ENCODE measurements at regions not wholly inside any gene's neighbourhood (a gene's known extent, or its start where the extent isn't known, plus 50 kb on each side); places are given as distances from the start of the nearest gene placed in this dataset.

DNA sequence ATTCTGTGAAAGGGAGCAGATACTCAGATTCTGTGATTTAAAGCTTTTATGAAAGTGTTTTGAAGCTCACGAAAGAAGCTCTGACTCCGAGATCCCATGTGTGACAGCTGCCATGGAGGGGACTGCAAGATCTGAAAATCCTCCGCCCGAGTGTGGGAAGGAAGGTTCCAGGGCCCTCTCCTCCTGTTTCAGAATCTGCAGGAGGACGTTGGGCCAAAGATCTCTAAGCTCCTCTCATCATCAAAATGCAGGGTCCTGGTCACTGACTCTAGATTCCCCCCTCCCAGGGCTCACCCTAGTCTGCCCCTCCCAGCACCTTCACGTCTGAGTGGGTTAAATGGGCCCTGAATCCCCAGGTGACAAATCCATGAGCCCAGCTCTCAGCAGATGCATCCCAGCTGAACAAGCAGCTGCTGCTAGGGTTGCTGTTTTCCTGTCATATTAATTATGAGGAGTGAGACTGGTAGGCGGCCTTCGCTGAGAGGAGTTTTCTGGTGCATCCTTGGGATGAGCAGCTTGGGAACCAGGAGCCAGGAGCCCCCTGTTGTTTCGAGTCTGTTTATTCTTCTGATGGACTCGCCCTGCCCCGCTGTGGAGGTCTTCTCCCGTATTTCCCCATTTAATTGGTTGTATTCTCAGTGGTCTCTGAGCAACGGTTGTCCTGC lies 402.0 kb downstream of the MATN1 start:
- 61% methylated on average over 13 of the region's 13 CpGs for WGBS
- H3K27ac ChIP-seq (ENCODE audit: low read depth in 1 of 2, low read length in 2 of 2), result no peak overlapping the region
- H3K36me3 ChIP-seq (ENCODE audit: control insufficient read depth in 4 of 4, insufficient read depth in 3 of 4, low read depth in 1 of 4, low read length in 3 of 4), result no peaks in the 10 kb centered on the region
- H3K4me3 ChIP-seq (ENCODE audit: low read depth in 1 of 3, low read length in 3 of 3), result no peak overlapping the region
- H3K9me3 ChIP-seq (ENCODE audit: control insufficient read depth in 4 of 4, low read length in 3 of 4), result peaks cover 0 to 4% (median under 1%) of the 10 kb centered on the region in 4 donors
- DNase-seq (ENCODE audit: low spot score), result no peak
- H3K4me1 ChIP-seq (ENCODE audit: control insufficient read depth in 4 of 4, insufficient read depth in 4 of 4, low read length in 3 of 4), result no peaks in the 10 kb centered on the region
- no peak overlapping the region for H3K9ac ChIP-seq (ENCODE audit: low read depth in 1 of 2, low read length in 2 of 2)
- TF ChIP-seq GABPA (IDR thresholded peaks at IDR 0.05 in 1 of 2, conservative IDR thresholded peaks at IDR 0.05 in 1 of 2) (no peak), HNF4G (IDR thresholded peaks at IDR 0.05) (no peak), TAF1 (conservative IDR thresholded peaks at IDR 0.05) (no peak), JUND (IDR thresholded peaks at IDR 0.05) (no peak), RAD21 (IDR thresholded peaks at IDR 0.05) (no peak), FOXA1 (IDR thresholded peaks at IDR 0.05) (no peak), SP1 (IDR thresholded peaks at IDR 0.05) (no peak), EGR1 (IDR thresholded peaks at IDR 0.05; ENCODE audit: low read depth in 2 of 2) (no peak), FOXA2 (IDR thresholded peaks at IDR 0.05) (no peak)
- TF ChIP-seq, protein P1, sequence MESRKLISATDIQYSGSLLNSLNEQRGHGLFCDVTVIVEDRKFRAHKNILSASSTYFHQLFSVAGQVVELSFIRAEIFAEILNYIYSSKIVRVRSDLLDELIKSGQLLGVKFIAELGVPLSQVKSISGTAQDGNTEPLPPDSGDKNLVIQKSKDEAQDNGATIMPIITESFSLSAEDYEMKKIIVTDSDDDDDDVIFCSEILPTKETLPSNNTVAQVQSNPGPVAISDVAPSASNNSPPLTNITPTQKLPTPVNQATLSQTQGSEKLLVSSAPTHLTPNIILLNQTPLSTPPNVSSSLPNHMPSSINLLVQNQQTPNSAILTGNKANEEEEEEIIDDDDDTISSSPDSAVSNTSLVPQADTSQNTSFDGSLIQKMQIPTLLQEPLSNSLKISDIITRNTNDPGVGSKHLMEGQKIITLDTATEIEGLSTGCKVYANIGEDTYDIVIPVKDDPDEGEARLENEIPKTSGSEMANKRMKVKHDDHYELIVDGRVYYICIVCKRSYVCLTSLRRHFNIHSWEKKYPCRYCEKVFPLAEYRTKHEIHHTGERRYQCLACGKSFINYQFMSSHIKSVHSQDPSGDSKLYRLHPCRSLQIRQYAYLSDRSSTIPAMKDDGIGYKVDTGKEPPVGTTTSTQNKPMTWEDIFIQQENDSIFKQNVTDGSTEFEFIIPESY (IDR thresholded peaks at IDR 0.05), result no peak
- TF ChIP-seq, protein P2, sequence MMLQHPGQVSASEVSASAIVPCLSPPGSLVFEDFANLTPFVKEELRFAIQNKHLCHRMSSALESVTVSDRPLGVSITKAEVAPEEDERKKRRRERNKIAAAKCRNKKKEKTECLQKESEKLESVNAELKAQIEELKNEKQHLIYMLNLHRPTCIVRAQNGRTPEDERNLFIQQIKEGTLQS (IDR thresholded peaks at IDR 0.05), result no peak
- TF ChIP-seq, protein P3, sequence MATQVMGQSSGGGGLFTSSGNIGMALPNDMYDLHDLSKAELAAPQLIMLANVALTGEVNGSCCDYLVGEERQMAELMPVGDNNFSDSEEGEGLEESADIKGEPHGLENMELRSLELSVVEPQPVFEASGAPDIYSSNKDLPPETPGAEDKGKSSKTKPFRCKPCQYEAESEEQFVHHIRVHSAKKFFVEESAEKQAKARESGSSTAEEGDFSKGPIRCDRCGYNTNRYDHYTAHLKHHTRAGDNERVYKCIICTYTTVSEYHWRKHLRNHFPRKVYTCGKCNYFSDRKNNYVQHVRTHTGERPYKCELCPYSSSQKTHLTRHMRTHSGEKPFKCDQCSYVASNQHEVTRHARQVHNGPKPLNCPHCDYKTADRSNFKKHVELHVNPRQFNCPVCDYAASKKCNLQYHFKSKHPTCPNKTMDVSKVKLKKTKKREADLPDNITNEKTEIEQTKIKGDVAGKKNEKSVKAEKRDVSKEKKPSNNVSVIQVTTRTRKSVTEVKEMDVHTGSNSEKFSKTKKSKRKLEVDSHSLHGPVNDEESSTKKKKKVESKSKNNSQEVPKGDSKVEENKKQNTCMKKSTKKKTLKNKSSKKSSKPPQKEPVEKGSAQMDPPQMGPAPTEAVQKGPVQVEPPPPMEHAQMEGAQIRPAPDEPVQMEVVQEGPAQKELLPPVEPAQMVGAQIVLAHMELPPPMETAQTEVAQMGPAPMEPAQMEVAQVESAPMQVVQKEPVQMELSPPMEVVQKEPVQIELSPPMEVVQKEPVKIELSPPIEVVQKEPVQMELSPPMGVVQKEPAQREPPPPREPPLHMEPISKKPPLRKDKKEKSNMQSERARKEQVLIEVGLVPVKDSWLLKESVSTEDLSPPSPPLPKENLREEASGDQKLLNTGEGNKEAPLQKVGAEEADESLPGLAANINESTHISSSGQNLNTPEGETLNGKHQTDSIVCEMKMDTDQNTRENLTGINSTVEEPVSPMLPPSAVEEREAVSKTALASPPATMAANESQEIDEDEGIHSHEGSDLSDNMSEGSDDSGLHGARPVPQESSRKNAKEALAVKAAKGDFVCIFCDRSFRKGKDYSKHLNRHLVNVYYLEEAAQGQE (IDR thresholded peaks at IDR 0.05), result no peak
- TF ChIP-seq, protein P4, sequence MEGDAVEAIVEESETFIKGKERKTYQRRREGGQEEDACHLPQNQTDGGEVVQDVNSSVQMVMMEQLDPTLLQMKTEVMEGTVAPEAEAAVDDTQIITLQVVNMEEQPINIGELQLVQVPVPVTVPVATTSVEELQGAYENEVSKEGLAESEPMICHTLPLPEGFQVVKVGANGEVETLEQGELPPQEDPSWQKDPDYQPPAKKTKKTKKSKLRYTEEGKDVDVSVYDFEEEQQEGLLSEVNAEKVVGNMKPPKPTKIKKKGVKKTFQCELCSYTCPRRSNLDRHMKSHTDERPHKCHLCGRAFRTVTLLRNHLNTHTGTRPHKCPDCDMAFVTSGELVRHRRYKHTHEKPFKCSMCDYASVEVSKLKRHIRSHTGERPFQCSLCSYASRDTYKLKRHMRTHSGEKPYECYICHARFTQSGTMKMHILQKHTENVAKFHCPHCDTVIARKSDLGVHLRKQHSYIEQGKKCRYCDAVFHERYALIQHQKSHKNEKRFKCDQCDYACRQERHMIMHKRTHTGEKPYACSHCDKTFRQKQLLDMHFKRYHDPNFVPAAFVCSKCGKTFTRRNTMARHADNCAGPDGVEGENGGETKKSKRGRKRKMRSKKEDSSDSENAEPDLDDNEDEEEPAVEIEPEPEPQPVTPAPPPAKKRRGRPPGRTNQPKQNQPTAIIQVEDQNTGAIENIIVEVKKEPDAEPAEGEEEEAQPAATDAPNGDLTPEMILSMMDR (IDR thresholded peaks at IDR 0.05; ENCODE audit: low read depth, low read length, missing input control), result no peak
- TF ChIP-seq, protein P5, sequence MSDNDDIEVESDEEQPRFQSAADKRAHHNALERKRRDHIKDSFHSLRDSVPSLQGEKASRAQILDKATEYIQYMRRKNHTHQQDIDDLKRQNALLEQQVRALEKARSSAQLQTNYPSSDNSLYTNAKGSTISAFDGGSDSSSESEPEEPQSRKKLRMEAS (IDR thresholded peaks at IDR 0.05), result no peak
- H3K27me3 ChIP-seq (ENCODE audit: control insufficient read depth in 4 of 4, insufficient read depth in 4 of 4, low read length in 3 of 4), result peaks cover 0 to 12% (median 0%) of the 10 kb centered on the region in 4 donors

DNA sequence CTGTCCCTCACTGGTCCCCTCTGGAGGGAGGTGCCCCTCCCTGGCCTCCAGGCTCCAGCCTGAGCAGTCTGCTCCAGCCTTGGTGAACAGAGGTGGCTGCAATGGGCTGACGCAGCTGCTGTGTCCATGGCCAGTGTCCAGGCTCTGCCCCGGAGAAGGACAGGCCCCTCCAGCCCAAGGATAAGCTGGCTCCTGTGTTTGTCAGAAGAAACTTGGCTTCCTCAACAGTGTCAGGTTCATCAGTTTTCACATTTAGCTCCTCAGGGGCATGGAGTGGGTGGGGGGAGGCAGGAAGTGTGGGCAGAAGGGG lies 402.8 kb downstream of the MATN1 start:
- no peak for DNase-seq (ENCODE audit: low spot score)
- 52% methylated on average over 2 of the region's 2 CpGs for WGBS
- Histone ChIP-seq H3K36me3 (ENCODE audit: control insufficient read depth in 4 of 4, insufficient read depth in 3 of 4, low read depth in 1 of 4, low read length in 3 of 4) (no peaks in the 10 kb centered on the region), H3K9me3 (ENCODE audit: control insufficient read depth in 4 of 4, low read length in 3 of 4) (peaks cover 0 to 5% (median under 1%) of the 10 kb centered on the region in 4 donors), H3K27ac (ENCODE audit: low read depth in 1 of 2, low read length in 2 of 2) (no peak overlapping the region), H3K27me3 (ENCODE audit: control insufficient read depth in 4 of 4, insufficient read depth in 4 of 4, low read length in 3 of 4) (peaks cover 0 to 16% (median 0%) of the 10 kb centered on the region in 4 donors), H3K4me1 (ENCODE audit: control insufficient read depth in 4 of 4, insufficient read depth in 4 of 4, low read length in 3 of 4) (no peaks in the 10 kb centered on the region), H3K4me3 (ENCODE audit: low read depth in 1 of 3, low read length in 3 of 3) (no peak overlapping the region), H3K9ac (ENCODE audit: low read depth in 1 of 2, low read length in 2 of 2) (no peak overlapping the region)
- TF ChIP-seq RXRA (IDR thresholded peaks at IDR 0.05) (no peak), GABPA (IDR thresholded peaks at IDR 0.05 in 1 of 2, conservative IDR thresholded peaks at IDR 0.05 in 1 of 2) (no peak), YY1 (IDR thresholded peaks at IDR 0.05) (no peak), HNF4G (IDR thresholded peaks at IDR 0.05) (no peak), EGR1 (IDR thresholded peaks at IDR 0.05; ENCODE audit: low read depth in 2 of 2) (no peak), FOXA2 (IDR thresholded peaks at IDR 0.05) (no peak), SP1 (IDR thresholded peaks at IDR 0.05) (no peak), HNF4A (conservative IDR thresholded peaks at IDR 0.05) (no peak)
- TF ChIP-seq, protein P1 (IDR thresholded peaks at IDR 0.05), result no peak
- TF ChIP-seq, protein P2 (IDR thresholded peaks at IDR 0.05), result no peak
- TF ChIP-seq, protein P3 (IDR thresholded peaks at IDR 0.05), result no peak
